B cell (primary cell): ENCODE measurements at regions not wholly inside any gene's neighbourhood (a gene's known extent, or its start where the extent isn't known, plus 50 kb on each side); places are given as distances from the start of the nearest gene placed in this dataset.
"Not testable (repeated sequence)": the region's sequence is repeated elsewhere in the genome, so short reads cannot be mapped to it uniquely, and the experiment has no call there.

Experiments
- ATAC-seq: fragments of 200-7000 bp; cut with Tn5 transposase; one replicate; pipeline ENCODE4 v1.10.0; 2021; ENCODE audit warnings: low read depth, mild to moderate bottlenecking, moderate number of reproducible peaks, moderate library complexity
- CTCF ChIA-PET: fragments of 350-600 bp; sonication (Branson Sonifier 250); formaldehyde crosslinking; loops from one replicate; lab custom pipeline; 2021; ENCODE audit warnings: antibody characterized with exemption, inconsistent platforms; lab: Charles Lee
- POLR2A ChIA-PET: fragments of 350-600 bp; sonication (Branson Sonifier 250); formaldehyde crosslinking; loops from one replicate; lab custom pipeline; 2021; ENCODE audit warnings: antibody characterized with exemption; lab: Charles Lee
- DNase-seq: peaks from one replicate; pipeline ENCODE4 v3.0.0; 2013
- H2AFZ ChIP-seq: 2 replicates; pipeline ENCODE4 v1.6.1; 2012; ENCODE audit warnings: mild to moderate bottlenecking, low read depth, low read length; ENCODE audit not compliant: insufficient read depth, poor library complexity, severe bottlenecking
- H3K27ac ChIP-seq, 2 donors: 1 replicate in 1 of 2; 2 replicates in 1 of 2; pipeline ENCODE4 v1.5.1; 2012 to 2013; ENCODE audit warnings: low read length in 2 of 2, mild to moderate bottlenecking in 2 of 2, moderate library complexity in 1 of 2
- H3K27me3 ChIP-seq, 4 experiments: fragments of 200-600 bp in 1 of 4; sonication (generic) in 1 of 4; replicated peaks in 1 of 4; 1 replicate in 2 of 4; 2 replicates in 2 of 4; pipeline versions ENCODE4 v1.6.1 to v1.7.0; 2013 to 2016; ENCODE audit warnings: low read length in 3 of 4, mild to moderate bottlenecking in 2 of 4, mixed read lengths in 1 of 4, moderate library complexity in 1 of 4; ENCODE audit not compliant: insufficient read depth in 4 of 4, control insufficient read depth in 3 of 4; ENCODE audit errors: control extremely low read depth in 1 of 4
- H3K36me3 ChIP-seq, 2 experiments: replicated peaks in 1 of 2; 1 replicate in 1 of 2; 2 replicates in 1 of 2; pipeline versions ENCODE4 v1.6.1 to v1.7.1; 2013; ENCODE audit warnings: low read length in 1 of 2; ENCODE audit not compliant: insufficient read depth in 2 of 2, control insufficient read depth in 1 of 2; ENCODE audit errors: control extremely low read depth in 1 of 2, extremely low read depth in 1 of 2
- H3K4me1 ChIP-seq, 2 donors: fragments of 200-600 bp in 1 of 2; sonication (generic) in 1 of 2; 1 replicate in 1 of 2; 2 replicates in 1 of 2; pipeline versions ENCODE4 v1.5.1 to v1.6.1; 2013 to 2017; ENCODE audit warnings: low read length in 2 of 2; ENCODE audit not compliant: control insufficient read depth in 2 of 2, insufficient read depth in 2 of 2
- H3K4me2 ChIP-seq: replicated peaks from 2 replicates; pipeline ENCODE3; 2012; ENCODE audit warnings: mild to moderate bottlenecking, low read depth, low read length; ENCODE audit not compliant: poor library complexity, severe bottlenecking
- H3K4me3 ChIP-seq, 5 experiments: fragments of 200-600 bp in 1 of 5; sonication (generic) in 1 of 5; 1 replicate in 3 of 5; 2 replicates in 2 of 5; pipeline versions ENCODE4 v1.5.1 to v1.7.0; 2011 to 2016; ENCODE audit warnings: low read length in 4 of 5, mild to moderate bottlenecking in 4 of 5, low read depth in 2 of 5, control low read depth in 1 of 5, moderate library complexity in 1 of 5; ENCODE audit not compliant: insufficient read depth in 1 of 5; ENCODE audit errors: control extremely low read depth in 1 of 5, extremely low read depth in 1 of 5
- H3K79me2 ChIP-seq: fragments of 200-600 bp; sonication (generic); one replicate; pipeline ENCODE4 v1.6.0; 2016; ENCODE audit warnings: low read length; ENCODE audit not compliant: control insufficient read depth, insufficient read depth
- H3K9ac ChIP-seq: fragments of 200-600 bp; sonication (generic); 2 replicates; pipeline ENCODE4 v1.6.1; 2017; ENCODE audit warnings: mild to moderate bottlenecking, low read length, moderate library complexity
- H3K9me3 ChIP-seq, 3 donors: one replicate each; pipeline versions ENCODE4 v1.6.1 to v1.7.1; 2013; ENCODE audit warnings: low read length in 2 of 3; ENCODE audit not compliant: control insufficient read depth in 2 of 3, insufficient read depth in 1 of 3; ENCODE audit errors: control extremely low read depth in 1 of 3
- H4K20me1 ChIP-seq: 2 replicates; pipeline ENCODE4 v1.6.0; 2012; ENCODE audit warnings: mild to moderate bottlenecking, low read length; ENCODE audit not compliant: insufficient read depth, control insufficient read depth, poor library complexity, severe bottlenecking
- H3K27ac Mint-ChIP-seq: one replicate; pipeline ENCODE4 v1.8.0; 2021; ENCODE audit warnings: mixed read lengths
- H3K27me3 Mint-ChIP-seq: one replicate; pipeline ENCODE4 v1.8.0; 2021; ENCODE audit warnings: mixed read lengths
- H3K4me1 Mint-ChIP-seq: one replicate; pipeline ENCODE4 v1.8.0; 2021; ENCODE audit warnings: mixed read lengths
- H3K4me3 Mint-ChIP-seq: one replicate; pipeline ENCODE4 v1.8.0; 2021; ENCODE audit warnings: mixed read lengths
- H3K9me3 Mint-ChIP-seq: one replicate; pipeline ENCODE4 v1.8.0; 2022; ENCODE audit warnings: mixed read lengths; ENCODE audit not compliant: insufficient read depth
- CTCF ChIP-seq: fragments of 200-600 bp; IDR thresholded peaks from one replicate; pipeline ENCODE4 v1.8.0; 2022; ENCODE audit warnings: antibody characterized with exemption, mild to moderate bottlenecking
- EZH2 ChIP-seq: IDR thresholded peaks from 2 replicates; pipeline ENCODE4 v1.6.1; 2012; ENCODE audit warnings: borderline replicate concordance, low read depth, mild to moderate bottlenecking, moderate library complexity, low read length; ENCODE audit not compliant: insufficient read depth, poor library complexity, severe bottlenecking
- WGBS: methylation state at CpG from one replicate; pipeline ENCODE4 v1.1.5; 2013; ENCODE audit warnings: missing lambda C conversion rate; ENCODE audit not compliant: insufficient coverage; 5-methylcytosine and 5-hydroxymethylcytosine counted together
- intact Hi-C: fragments of 100-400 bp; cut with micrococcal nuclease; formaldehyde crosslinking; loops from one replicate; pipeline ENCODE4 v1.10.0; 2022

GRCh38 chrX:137151403-137151802 lies 117.6 kb upstream of the GPR101 start:
- Mint-ChIP-seq H3K4me1 (no peaks in the 10 kb centered on the region), H3K27ac (no peak overlapping the region), H3K27me3 (peaks cover 5% of the 10 kb centered on the region), H3K9me3 (peaks cover 2% of the 10 kb centered on the region), H3K4me3 (no peak overlapping the region)
- H3K4me3 ChIP-seq: no peak overlapping the region
- TF ChIP-seq EZH2: no peak
- ATAC-seq: no peak
- H4K20me1 ChIP-seq: no peaks in the 10 kb centered on the region
- no peak for DNase-seq
- H3K27me3 ChIP-seq: no peaks in the 10 kb centered on the region
- no peak overlapping the region for H2AFZ ChIP-seq
- H3K27ac ChIP-seq: no peak overlapping the region
- no peaks in the 10 kb centered on the region for H3K79me2 ChIP-seq
- H3K4me2 ChIP-seq: no peak overlapping the region
- no peak overlapping the region for H3K9ac ChIP-seq
- no CpG with 5 or more reads among the region's 3 CpGs for WGBS
- no peaks in the 10 kb centered on the region for H3K36me3 ChIP-seq
- H3K9me3 ChIP-seq: no peaks in the 10 kb centered on the region
- intact Hi-C loops: no loop called here
- H3K4me1 ChIP-seq: no peaks in the 10 kb centered on the region
- ChIA-PET POLR2A (no interaction called here), CTCF (no interaction called here)

- H3K9me3 ChIP-seq: no peaks in the 10 kb centered on the region
- H3K4me3 Mint-ChIP-seq: no peak overlapping the region
Observed at GRCh38 chrX:137143864-137144263, 110.1 kb upstream of the GPR101 start.

GRCh38 chrX:137122651-137123050 lies 88.9 kb upstream of the GPR101 start:
- H3K27me3 ChIP-seq, ATAC-seq, H3K4me1 ChIP-seq, H3K36me3 ChIP-seq, H3K4me3 ChIP-seq, H3K27ac Mint-ChIP-seq, H4K20me1 ChIP-seq, H3K27me3 Mint-ChIP-seq, H3K4me3 Mint-ChIP-seq, H3K27ac ChIP-seq, H3K9me3 Mint-ChIP-seq, DNase-seq, intact Hi-C loops, CTCF ChIA-PET, H3K9ac ChIP-seq, H3K4me2 ChIP-seq, H3K4me1 Mint-ChIP-seq, H3K79me2 ChIP-seq, H2AFZ ChIP-seq, POLR2A ChIA-PET, H3K9me3 ChIP-seq: not testable (repeated sequence)
- WGBS: 100% methylated on average over 3 of the region's 8 CpGs

More at GRCh38 chrX:137143864-137144263, 110.1 kb upstream of the GPR101 start:
- no peak overlapping the region for H3K9ac ChIP-seq
- H3K27me3 ChIP-seq: no peaks in the 10 kb centered on the region
- ChIA-PET CTCF (no interaction called here), POLR2A (no interaction called here)
- H3K4me2 ChIP-seq: no peak overlapping the region
- Mint-ChIP-seq H3K4me1 (no peaks in the 10 kb centered on the region), H3K27me3 (no peaks in the 10 kb centered on the region), H3K27ac (no peak overlapping the region), H3K9me3 (no peaks in the 10 kb centered on the region)
- TF ChIP-seq EZH2: no peak
- no peak for TF ChIP-seq CTCF
- no CpG with 5 or more reads among the region's 5 CpGs for WGBS
- intact Hi-C loops: no loop called here
- no peak overlapping the region for H2AFZ ChIP-seq
- no peak for DNase-seq
- no peaks in the 10 kb centered on the region for H4K20me1 ChIP-seq
- no peaks in the 10 kb centered on the region for H3K4me1 ChIP-seq
- no peaks in the 10 kb centered on the region for H3K36me3 ChIP-seq
- no peaks in the 10 kb centered on the region for H3K79me2 ChIP-seq
- H3K27ac ChIP-seq: no peak overlapping the region
- no peak overlapping the region for H3K4me3 ChIP-seq
- no peak for ATAC-seq
